ENCODE measurements at regions not wholly inside any gene's neighbourhood (a gene's known extent, or its start where the extent isn't known, plus 50 kb on each side); places are given as distances from the start of the nearest gene placed in this dataset.
A peak's percentile ranks its signal among the peaks of the same experiment; 100 is the strongest.

DNA sequence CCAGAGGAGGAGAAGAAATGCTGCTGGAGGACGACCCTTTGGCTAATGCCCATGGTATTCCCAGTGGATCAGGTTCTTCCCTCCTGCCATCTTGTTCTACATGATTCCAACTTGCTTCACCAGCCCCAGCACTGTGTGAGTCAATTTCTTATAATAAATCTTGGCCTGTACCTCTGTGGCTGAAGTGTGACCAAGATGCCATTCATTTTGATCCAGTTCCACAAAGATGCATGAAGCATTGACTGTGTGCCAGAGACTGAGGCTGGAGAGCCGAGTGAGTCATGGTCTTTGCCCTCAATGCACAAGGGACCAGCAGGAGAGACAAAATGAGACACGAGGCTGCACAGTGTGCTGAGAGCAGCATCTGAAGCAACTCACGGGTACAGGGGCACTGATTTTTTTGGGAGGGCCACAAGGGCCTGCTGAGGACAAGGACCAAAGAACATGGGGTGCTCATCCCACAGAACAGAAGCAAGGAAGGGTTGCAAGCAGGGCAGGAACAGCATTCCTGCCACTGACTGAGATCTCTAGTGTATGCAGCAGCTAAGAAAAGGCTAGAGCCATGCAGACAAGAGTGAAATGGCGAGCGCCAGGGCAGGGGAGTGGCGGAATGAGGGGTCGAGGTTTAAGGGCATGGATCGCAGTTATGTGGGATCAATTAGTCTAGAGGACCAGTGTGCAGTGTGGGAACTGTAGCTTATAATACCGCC lies 207.0 kb downstream of the THBS2 start:
- no peak for FAIRE-seq
- TF ChIP-seq, protein P1, sequence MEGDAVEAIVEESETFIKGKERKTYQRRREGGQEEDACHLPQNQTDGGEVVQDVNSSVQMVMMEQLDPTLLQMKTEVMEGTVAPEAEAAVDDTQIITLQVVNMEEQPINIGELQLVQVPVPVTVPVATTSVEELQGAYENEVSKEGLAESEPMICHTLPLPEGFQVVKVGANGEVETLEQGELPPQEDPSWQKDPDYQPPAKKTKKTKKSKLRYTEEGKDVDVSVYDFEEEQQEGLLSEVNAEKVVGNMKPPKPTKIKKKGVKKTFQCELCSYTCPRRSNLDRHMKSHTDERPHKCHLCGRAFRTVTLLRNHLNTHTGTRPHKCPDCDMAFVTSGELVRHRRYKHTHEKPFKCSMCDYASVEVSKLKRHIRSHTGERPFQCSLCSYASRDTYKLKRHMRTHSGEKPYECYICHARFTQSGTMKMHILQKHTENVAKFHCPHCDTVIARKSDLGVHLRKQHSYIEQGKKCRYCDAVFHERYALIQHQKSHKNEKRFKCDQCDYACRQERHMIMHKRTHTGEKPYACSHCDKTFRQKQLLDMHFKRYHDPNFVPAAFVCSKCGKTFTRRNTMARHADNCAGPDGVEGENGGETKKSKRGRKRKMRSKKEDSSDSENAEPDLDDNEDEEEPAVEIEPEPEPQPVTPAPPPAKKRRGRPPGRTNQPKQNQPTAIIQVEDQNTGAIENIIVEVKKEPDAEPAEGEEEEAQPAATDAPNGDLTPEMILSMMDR (IDR thresholded peaks at IDR 0.05; ENCODE audit: borderline replicate concordance, extremely low read depth, insufficient read depth), result no peak
- DNase-seq, result peak in 1 of 5 donors; percentile 14
- intact Hi-C loops (cut with DNase I), result no loop called here
- no peak overlapping the region for H3K4me3 ChIP-seq (ENCODE audit: low read length in 3 of 3)
- H3K4me1 ChIP-seq (ENCODE audit: control insufficient read depth in 2 of 3, insufficient read depth in 2 of 3, low read depth in 1 of 3, low read length in 3 of 3), result no peaks in the 10 kb centered on the region
- no peak overlapping the region for H3K9ac ChIP-seq (ENCODE audit: low read length in 3 of 3)
- H3K9me3 ChIP-seq (ENCODE audit: control insufficient read depth in 2 of 3, insufficient read depth in 1 of 3, low read length in 3 of 3), result no peaks in the 10 kb centered on the region
- no peak overlapping the region for H3K27ac ChIP-seq (ENCODE audit: low read depth in 2 of 2, low read length in 2 of 2)
- no peaks in the 10 kb centered on the region for H3K36me3 ChIP-seq (ENCODE audit: control insufficient read depth in 2 of 3, insufficient read depth in 3 of 3, low read length in 3 of 3)
- no peaks in the 10 kb centered on the region for H3K27me3 ChIP-seq (ENCODE audit: control insufficient read depth, insufficient read depth, low read length)

DNA sequence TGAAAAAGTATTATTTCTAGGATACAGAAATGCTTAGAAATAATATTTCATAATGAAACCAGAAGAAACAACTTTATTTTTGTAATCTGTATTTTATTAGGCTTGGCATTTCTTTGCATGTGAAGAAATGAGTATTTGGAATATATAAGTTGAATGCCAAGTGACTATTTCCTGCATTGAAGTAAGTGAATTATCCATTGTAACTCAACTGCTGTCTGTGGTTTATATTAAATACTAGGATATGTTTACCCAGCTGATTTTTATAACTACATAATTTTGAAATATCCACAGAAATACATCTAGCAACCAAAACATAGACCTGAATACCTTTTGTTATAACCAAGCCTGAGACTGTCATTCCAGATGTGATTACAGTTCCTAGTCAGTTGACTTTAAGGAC lies 207.6 kb downstream of the THBS2 start:
- DNase-seq (no peak), FAIRE-seq (no peak)
- H3K4me3 ChIP-seq (ENCODE audit: low read length in 3 of 3), result no peak overlapping the region
- H3K4me1 ChIP-seq (ENCODE audit: control insufficient read depth in 2 of 3, insufficient read depth in 2 of 3, low read depth in 1 of 3, low read length in 3 of 3), result no peaks in the 10 kb centered on the region
- TF ChIP-seq, protein P1 (IDR thresholded peaks at IDR 0.05; ENCODE audit: borderline replicate concordance, extremely low read depth, insufficient read depth), result no peak
- H3K27me3 ChIP-seq (ENCODE audit: control insufficient read depth, insufficient read depth, low read length), result no peaks in the 10 kb centered on the region
- intact Hi-C loops (cut with DNase I), result no loop called here
- H3K36me3 ChIP-seq (ENCODE audit: control insufficient read depth in 2 of 3, insufficient read depth in 3 of 3, low read length in 3 of 3), result no peaks in the 10 kb centered on the region
- no peak overlapping the region for H3K9ac ChIP-seq (ENCODE audit: low read length in 3 of 3)
- no peaks in the 10 kb centered on the region for H3K9me3 ChIP-seq (ENCODE audit: control insufficient read depth in 2 of 3, insufficient read depth in 1 of 3, low read length in 3 of 3)
- H3K27ac ChIP-seq (ENCODE audit: low read depth in 2 of 2, low read length in 2 of 2), result no peak overlapping the region

DNA sequence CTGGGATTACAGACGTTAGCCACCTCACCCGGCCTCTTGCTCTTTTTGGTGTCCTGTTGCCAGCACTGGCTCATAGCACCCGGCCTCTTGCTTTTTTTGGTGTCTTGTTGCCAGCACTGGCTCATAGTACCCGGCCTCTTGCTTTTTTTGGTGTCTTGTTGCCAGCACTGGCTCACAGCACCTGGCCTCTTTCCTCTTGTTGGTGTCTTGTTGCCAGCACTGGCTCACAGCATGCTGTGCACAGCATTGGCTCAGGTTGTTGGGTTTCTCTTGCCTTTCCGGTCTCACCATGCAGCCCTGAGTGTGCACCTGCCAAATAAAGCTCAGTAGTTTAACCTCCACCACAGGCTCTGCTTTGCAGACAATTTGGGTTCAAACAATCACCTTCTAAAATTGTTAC lies 208.2 kb downstream of the THBS2 start:
- Histone ChIP-seq H3K4me1 (ENCODE audit: control insufficient read depth in 2 of 3, insufficient read depth in 2 of 3, low read depth in 1 of 3, low read length in 3 of 3) (no peaks in the 10 kb centered on the region), H3K9me3 (ENCODE audit: control insufficient read depth in 2 of 3, insufficient read depth in 1 of 3, low read length in 3 of 3) (no peaks in the 10 kb centered on the region), H3K27me3 (ENCODE audit: control insufficient read depth, insufficient read depth, low read length) (no peaks in the 10 kb centered on the region), H3K27ac (ENCODE audit: low read depth in 2 of 2, low read length in 2 of 2) (no peak overlapping the region), H3K9ac (ENCODE audit: low read length in 3 of 3) (no peak overlapping the region), H3K36me3 (ENCODE audit: control insufficient read depth in 2 of 3, insufficient read depth in 3 of 3, low read length in 3 of 3) (no peaks in the 10 kb centered on the region), H3K4me3 (ENCODE audit: low read length in 3 of 3) (no peak overlapping the region)
- intact Hi-C loops (cut with DNase I), result no loop called here
- TF ChIP-seq, protein P1 (IDR thresholded peaks at IDR 0.05; ENCODE audit: borderline replicate concordance, extremely low read depth, insufficient read depth), result no peak
- DNase-seq (peak in 1 of 5 donors; percentile 10), FAIRE-seq (no peak)
